Muscle layer of colon (tissue), 2 donors: ENCODE measurements at regions not wholly inside any gene's neighbourhood (a gene's known extent, or its start where the extent isn't known, plus 50 kb on each side); places are given as distances from the start of the nearest gene placed in this dataset.
"Not testable (repeated sequence)": the region's sequence is repeated elsewhere in the genome, so short reads cannot be mapped to it uniquely, and the experiment has no call there.

Experiments
- H3K27ac ChIP-seq: one replicate; pipeline ENCODE4 v1.7.0; 2013; ENCODE audit warnings: low read depth, mild to moderate bottlenecking, low read length, moderate library complexity
- H3K27me3 ChIP-seq, 2 donors: one replicate each; pipeline ENCODE4 v1.7.0; 2013; ENCODE audit warnings: low read length in 2 of 2, mild to moderate bottlenecking in 2 of 2; ENCODE audit not compliant: insufficient read depth in 2 of 2, control insufficient read depth in 1 of 2
- H3K36me3 ChIP-seq: one replicate; pipeline ENCODE4 v1.7.0; 2013; ENCODE audit warnings: mild to moderate bottlenecking, low read length; ENCODE audit not compliant: insufficient read depth
- H3K4me1 ChIP-seq: one replicate; pipeline ENCODE4 v1.7.0; 2013; ENCODE audit warnings: mild to moderate bottlenecking, low read length; ENCODE audit not compliant: insufficient read depth
- H3K4me3 ChIP-seq, 2 donors: one replicate each; pipeline ENCODE4 v1.7.0; 2013; ENCODE audit warnings: low read length in 2 of 2, low read depth in 1 of 2, mild to moderate bottlenecking in 1 of 2, moderate library complexity in 1 of 2
- H3K9ac ChIP-seq: one replicate; pipeline ENCODE4 v1.7.0; 2013; ENCODE audit warnings: low read length
- H3K9me3 ChIP-seq: one replicate; pipeline ENCODE4 v1.7.0; 2013; ENCODE audit warnings: mild to moderate bottlenecking, low read length
- donor health status: abdominal sarcoma.
- donor health status: Adenocarcinoma of cecum.

DNA sequence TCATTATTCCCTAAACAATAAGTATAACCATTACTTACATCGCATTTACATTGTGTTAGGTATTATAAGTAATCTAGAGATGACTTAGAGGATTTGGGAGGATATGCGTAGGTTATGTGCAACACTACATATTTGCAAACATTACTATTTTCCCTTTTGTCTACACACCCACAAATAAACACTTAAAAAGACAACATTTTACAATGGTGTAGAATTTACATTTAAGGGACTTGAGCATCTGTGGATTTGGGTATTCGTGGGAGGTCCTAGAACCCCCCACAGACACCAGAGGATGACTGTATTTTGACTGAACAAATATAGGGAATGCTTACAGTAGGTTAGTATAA, 220.2 kb upstream of the MYO3A start:
- H3K4me3 ChIP-seq = no peak overlapping the region
- no peaks in the 10 kb centered on the region for H3K4me1 ChIP-seq
- H3K9ac ChIP-seq = no peak overlapping the region
- H3K27ac ChIP-seq = no peak overlapping the region
- no peaks in the 10 kb centered on the region for H3K36me3 ChIP-seq
- H3K27me3 ChIP-seq = no peaks in the 10 kb centered on the region
- no peaks in the 10 kb centered on the region for H3K9me3 ChIP-seq

DNA sequence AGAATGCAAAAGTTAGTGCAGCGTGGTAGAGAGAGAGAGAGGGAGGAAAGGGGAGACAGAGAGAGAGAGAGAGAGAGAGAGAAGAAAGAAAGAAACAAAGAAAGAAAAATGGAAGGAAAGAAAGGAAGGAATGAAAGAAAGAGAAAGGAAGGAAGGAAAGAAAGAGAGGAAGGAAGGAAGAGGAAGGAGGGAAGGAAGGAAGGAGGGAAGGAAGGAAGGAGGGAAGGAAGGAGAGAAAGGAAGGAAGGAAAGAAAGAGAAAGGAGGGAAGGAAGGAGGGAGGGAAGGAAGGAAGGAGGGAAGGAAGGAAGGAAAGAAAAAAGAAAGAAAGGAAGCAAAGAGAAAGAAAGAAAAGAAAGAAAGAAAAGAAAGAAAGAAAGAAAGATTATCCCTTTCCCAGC, 209.8 kb upstream of the MYO3A start:
- Histone ChIP-seq H3K9ac (no peak overlapping the region), H3K9me3 (no peaks in the 10 kb centered on the region), H3K4me3 (no peak overlapping the region), H3K27ac (no peak overlapping the region), H3K27me3 (peaks cover 0 to 4% of the 10 kb centered on the region in 2 donors), H3K4me1 (no peaks in the 10 kb centered on the region), H3K36me3 (no peaks in the 10 kb centered on the region)

DNA sequence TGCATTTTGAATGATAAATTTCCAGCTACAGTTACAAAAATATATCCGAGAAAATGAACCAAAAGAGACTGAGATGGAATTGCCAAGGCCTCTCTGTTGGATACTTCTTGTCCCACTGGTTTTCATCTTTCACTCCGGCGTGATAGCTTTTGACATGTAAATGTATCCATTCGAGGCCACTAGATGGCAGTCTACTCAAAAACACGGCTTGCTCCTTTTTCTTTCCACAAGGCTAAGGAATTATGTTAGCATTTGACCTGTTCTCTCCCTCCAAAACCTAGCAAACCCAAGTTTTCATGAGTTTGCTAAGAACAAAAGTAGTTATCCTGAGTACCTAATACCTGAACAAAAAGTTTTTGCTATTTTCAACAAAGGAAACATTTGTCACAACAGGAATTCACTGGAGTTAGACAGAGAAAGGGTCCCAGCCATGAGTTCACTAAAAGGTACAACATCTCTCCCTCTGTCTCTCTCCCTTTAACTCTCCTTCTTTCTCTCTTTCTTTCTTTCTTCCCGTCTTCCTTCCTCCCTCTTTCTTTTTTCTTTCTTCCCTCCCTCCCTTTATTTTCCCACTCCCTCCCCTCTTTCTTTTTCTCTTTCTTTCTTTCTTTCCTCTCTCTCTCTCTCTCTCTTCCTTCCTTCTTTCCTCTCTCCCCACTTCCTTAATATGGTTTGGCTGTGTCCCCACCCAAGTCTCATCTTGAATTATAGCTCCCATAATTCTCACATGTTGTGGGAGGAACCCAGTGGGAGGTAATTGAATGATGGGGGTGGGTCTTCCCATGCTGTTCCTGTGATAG, 207.9 kb upstream of the MYO3A start:
- H3K4me3 ChIP-seq = no peak overlapping the region
- H3K9me3 ChIP-seq = no peaks in the 10 kb centered on the region
- H3K4me1 ChIP-seq = no peaks in the 10 kb centered on the region
- no peak overlapping the region for H3K27ac ChIP-seq
- H3K36me3 ChIP-seq = no peaks in the 10 kb centered on the region
- H3K9ac ChIP-seq = no peak overlapping the region
- peaks cover 0 to 4% of the 10 kb centered on the region in 2 donors for H3K27me3 ChIP-seq

DNA sequence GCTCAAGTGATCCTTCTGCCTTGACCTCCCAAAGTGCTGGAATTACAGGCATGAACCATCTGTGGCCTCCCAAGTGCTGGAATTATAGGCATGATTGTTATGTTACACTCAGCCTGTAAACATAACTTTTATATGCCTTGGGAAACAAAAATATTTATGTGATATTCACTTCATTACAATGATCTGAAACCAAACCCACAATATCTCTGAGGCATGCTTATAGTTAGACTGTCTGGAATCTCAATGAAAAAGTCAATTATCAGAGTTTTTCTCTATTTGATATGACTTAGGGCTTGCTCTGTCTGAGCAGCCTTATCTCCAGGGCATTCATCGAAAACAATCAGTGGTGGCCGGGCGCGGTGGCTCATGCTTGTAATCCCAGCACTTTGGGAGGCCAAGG, 195.3 kb upstream of the MYO3A start:
- no peak overlapping the region for H3K9ac ChIP-seq
- no peaks in the 10 kb centered on the region for H3K36me3 ChIP-seq
- no peaks in the 10 kb centered on the region for H3K9me3 ChIP-seq
- no peaks in the 10 kb centered on the region for H3K4me1 ChIP-seq
- no peak overlapping the region for H3K4me3 ChIP-seq
- no peaks in the 10 kb centered on the region for H3K27me3 ChIP-seq
- no peak overlapping the region for H3K27ac ChIP-seq

DNA sequence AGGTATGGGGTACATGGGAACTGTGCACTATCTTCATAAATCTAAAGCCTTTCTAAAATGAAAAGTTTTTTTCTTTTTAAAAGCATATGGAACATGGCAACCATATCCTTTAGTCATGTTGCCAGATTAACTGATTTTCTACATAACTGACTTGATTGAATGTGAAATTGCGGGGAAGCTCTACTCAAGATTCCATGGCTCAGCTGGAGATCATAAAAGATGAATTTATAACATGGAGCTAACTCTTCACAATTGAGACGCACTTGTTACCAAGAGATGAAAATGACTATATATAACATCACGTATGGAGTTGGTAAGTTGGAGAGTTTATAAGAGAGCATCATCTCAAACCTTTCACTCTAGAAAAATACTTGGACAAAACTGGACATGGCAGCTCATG, 190.2 kb upstream of the MYO3A start:
- H3K4me3 ChIP-seq = no peak overlapping the region
- no peaks in the 10 kb centered on the region for H3K4me1 ChIP-seq
- H3K9me3 ChIP-seq = no peaks in the 10 kb centered on the region
- H3K27ac ChIP-seq = no peak overlapping the region
- no peak overlapping the region for H3K9ac ChIP-seq
- H3K27me3 ChIP-seq = no peaks in the 10 kb centered on the region
- no peaks in the 10 kb centered on the region for H3K36me3 ChIP-seq

DNA sequence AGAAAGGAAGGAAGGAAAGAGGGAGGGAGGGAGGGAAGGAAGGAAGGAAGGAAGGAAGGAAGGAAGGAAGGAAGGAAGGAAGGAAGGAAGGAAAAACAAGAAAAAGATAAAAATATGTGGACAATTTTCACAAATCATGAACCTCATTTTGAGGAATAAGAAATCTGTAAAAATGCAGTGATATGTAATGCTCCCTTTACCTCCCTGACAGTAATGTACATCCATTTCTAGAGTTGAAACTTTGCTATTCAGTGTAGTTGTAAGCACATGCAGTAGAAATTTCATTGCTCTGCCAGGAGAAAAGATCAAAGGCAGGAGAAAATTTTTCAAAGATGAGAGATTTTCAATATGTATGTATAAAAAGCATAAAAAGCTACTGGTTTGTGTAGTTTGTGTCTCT, 189.5 kb upstream of the MYO3A start:
- H3K9ac ChIP-seq = no peak overlapping the region
- no peak overlapping the region for H3K27ac ChIP-seq
- H3K27me3 ChIP-seq = no peaks in the 10 kb centered on the region
- no peak overlapping the region for H3K4me3 ChIP-seq
- H3K4me1 ChIP-seq = no peaks in the 10 kb centered on the region
- H3K9me3 ChIP-seq = no peaks in the 10 kb centered on the region
- no peaks in the 10 kb centered on the region for H3K36me3 ChIP-seq

DNA sequence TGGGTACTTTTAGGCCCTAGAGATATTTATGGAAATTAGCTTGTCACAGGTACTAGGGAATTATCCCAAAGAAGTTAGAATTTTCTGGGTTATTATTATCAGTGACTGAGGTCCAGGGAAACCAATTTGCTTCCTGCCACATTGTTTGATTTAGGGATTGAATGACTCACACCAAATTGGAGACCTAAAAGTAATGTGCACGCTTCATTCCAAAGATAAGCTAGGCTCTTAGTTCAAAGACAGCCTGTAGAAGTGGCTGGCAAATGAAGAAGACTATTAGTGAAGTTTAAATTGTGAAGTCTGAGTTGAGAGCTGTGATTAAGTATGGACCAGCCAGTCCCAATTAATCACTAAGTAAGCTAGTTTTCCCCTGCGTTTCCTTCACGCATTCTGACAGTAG, 188.1 kb upstream of the MYO3A start:
- no peaks in the 10 kb centered on the region for H3K9me3 ChIP-seq
- H3K36me3 ChIP-seq = no peaks in the 10 kb centered on the region
- H3K9ac ChIP-seq = no peak overlapping the region
- no peaks in the 10 kb centered on the region for H3K4me1 ChIP-seq
- no peaks in the 10 kb centered on the region for H3K27me3 ChIP-seq
- no peak overlapping the region for H3K27ac ChIP-seq
- H3K4me3 ChIP-seq = no peak overlapping the region

DNA sequence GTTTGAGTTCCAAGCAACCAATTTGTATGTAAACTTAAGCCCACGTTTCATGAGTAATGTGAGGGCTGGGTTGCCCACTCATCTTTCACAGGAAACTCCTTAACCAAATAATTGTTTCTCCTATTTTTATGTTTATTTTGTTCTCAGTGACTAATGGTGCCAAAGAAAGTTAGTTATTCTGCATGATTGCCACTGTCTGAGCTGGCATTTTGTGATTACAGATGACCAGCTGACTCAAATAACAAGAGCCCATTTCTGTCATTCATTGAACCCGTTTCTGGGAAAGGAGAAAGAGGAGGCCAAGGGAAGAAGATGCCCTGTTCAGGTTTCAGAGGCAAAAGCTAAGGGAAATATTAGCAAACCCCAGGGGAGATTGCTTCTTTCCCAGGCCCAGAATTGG, 186.9 kb upstream of the MYO3A start:
- no peaks in the 10 kb centered on the region for H3K4me1 ChIP-seq
- H3K9me3 ChIP-seq = no peaks in the 10 kb centered on the region
- H3K4me3 ChIP-seq = no peak overlapping the region
- H3K36me3 ChIP-seq = no peaks in the 10 kb centered on the region
- no peak overlapping the region for H3K27ac ChIP-seq
- no peaks in the 10 kb centered on the region for H3K27me3 ChIP-seq
- H3K9ac ChIP-seq = no peak overlapping the region

DNA sequence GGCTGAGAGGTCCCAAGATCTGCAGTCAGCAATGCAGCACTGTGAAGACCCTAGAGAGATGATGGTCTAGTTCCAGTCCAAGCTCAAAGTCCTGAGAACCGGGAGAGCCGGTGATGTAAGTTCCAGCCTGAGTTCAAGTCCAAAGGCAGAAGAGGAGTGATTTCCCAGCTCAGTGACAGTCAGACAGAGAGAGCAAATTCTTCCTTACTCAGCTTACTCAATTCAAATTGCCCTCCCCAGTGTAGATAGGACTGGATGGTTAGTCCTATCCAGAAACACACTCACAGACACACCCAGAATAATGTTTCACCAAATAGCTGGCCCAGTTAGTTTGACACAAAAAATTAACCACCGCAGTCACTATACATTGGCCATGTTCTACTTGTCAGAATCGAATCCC, 185.5 kb upstream of the MYO3A start:
- Histone ChIP-seq H3K4me3 (no peak overlapping the region), H3K36me3 (no peaks in the 10 kb centered on the region), H3K9me3 (no peaks in the 10 kb centered on the region), H3K27me3 (no peaks in the 10 kb centered on the region), H3K27ac (no peak overlapping the region), H3K4me1 (no peaks in the 10 kb centered on the region), H3K9ac (no peak overlapping the region)

DNA sequence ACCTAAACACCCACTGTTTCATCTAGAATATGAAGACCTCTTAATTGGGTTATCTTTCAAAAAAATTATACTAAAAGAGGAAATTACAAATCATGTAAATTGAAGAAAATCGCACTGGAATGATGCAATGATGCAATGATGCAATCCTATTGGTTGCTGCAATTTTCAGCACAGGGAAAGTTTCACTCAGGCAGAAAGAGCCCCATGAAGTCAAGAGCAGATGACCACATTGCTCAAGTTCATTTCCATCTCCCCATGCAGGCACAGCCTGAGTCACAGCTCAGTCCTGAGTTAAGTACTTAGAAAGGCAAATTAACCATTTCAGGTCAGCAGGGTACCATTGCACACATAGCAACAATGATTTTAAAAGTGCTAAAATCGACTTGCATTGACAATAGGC, 180.3 kb upstream of the MYO3A start:
- H3K9ac ChIP-seq = no peak overlapping the region
- no peaks in the 10 kb centered on the region for H3K27me3 ChIP-seq
- H3K36me3 ChIP-seq = no peaks in the 10 kb centered on the region
- H3K4me3 ChIP-seq = no peak overlapping the region
- no peak overlapping the region for H3K27ac ChIP-seq
- H3K4me1 ChIP-seq = no peaks in the 10 kb centered on the region
- no peaks in the 10 kb centered on the region for H3K9me3 ChIP-seq

DNA sequence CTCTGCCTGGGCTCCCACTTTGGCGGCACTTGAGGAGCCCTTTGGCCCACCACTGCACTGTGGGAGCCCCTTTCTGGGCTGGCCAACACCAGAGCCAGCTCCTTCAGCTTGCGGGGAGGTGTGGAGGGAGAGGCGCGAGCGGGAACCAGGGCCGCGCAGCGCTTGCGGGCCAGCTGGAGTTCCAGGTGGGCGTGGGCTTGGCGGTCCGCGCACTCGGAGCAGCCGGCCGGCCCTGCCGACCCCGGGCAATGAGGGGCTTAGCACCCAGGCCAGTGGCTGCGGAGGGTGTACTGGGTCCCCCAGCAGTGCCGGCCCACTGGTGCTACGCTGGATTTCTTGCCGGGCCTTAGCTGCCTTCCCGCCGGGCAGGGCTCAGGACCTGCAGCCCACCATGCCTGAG, 178.2 kb upstream of the MYO3A start:
- H3K4me1 ChIP-seq, H3K4me3 ChIP-seq, H3K36me3 ChIP-seq, H3K9ac ChIP-seq, H3K27ac ChIP-seq, H3K9me3 ChIP-seq, H3K27me3 ChIP-seq: not testable (repeated sequence)

DNA sequence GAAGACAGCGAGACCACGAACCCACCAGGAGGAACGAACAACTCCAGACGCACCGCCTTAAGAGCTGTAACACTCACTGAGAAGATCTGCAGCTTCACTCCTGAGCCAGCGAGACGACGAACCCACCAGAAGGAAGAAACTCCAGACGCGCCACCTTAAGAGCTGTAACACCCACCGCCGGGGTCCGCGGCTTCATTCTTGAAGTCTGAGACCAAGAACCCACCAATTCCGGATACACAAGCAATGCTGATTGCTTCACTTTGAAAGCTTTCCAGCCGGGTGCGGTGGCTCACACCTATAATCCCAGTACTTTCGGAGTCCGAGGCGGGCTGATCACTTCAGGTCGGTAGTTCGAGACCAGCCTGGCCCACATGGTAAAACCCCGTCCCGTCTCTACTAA, 177.2 kb upstream of the MYO3A start:
- Histone ChIP-seq H3K4me3 (no peak overlapping the region), H3K9ac (no peak overlapping the region), H3K36me3 (no peaks in the 10 kb centered on the region), H3K27ac (no peak overlapping the region), H3K4me1 (no peaks in the 10 kb centered on the region), H3K27me3 (no peaks in the 10 kb centered on the region), H3K9me3 (no peaks in the 10 kb centered on the region)
